ENCODE measurements at regions not wholly inside any gene's neighbourhood (a gene's known extent, or its start where the extent isn't known, plus 50 kb on each side); places are given as distances from the start of the nearest gene placed in this dataset.

GRCh38 chr4:156117743-156118142 lies 164.1 kb upstream of the CTSO start:
- Histone ChIP-seq H3K36me3 (no peaks in the 10 kb centered on the region), H3K9me3 (peaks cover 0 to 4% (median 0%) of the 10 kb centered on the region in 12 donors), H3K27me3 (no peaks in the 10 kb centered on the region), H3K27ac (no peak overlapping the region), H3K4me3 (no peak overlapping the region), H3K4me1 (peaks cover 0 to 4% (median 0%) of the 10 kb centered on the region in 12 donors)
- intact Hi-C loops (cut with DNase I) = no loop called here
- 26 to 44% (median 41%) methylated on average over 1 of the region's 1 CpG for WGBS, 4 donors
- DNase-seq = no peak
- no peak for TF ChIP-seq CTCF (IDR thresholded peaks at IDR 0.05)
- no peak for TF ChIP-seq POLR2A (IDR thresholded peaks at IDR 0.05)
- no peak for ATAC-seq

GRCh38 chr4:156116991-156117390 lies 163.3 kb upstream of the CTSO start:
- intact Hi-C loops (cut with DNase I) = no loop called here
- no peak overlapping the region for H3K4me3 ChIP-seq
- H3K27me3 ChIP-seq = no peaks in the 10 kb centered on the region
- ATAC-seq (no peak), DNase-seq (no peak)
- no peak overlapping the region for H3K27ac ChIP-seq
- no peak for TF ChIP-seq POLR2A (IDR thresholded peaks at IDR 0.05)
- no peak for TF ChIP-seq CTCF (IDR thresholded peaks at IDR 0.05)
- H3K4me1 ChIP-seq = peaks cover 0 to 4% (median 0%) of the 10 kb centered on the region in 12 donors
- H3K9me3 ChIP-seq = no peaks in the 10 kb centered on the region
- no peaks in the 10 kb centered on the region for H3K36me3 ChIP-seq

GRCh38 chr4:156113138-156113765 lies 159.6 kb upstream of the CTSO start:
- peak overlapping the region in 1 of 12 donors; percentile 1 for H3K27ac ChIP-seq
- 54 to 66% (median 62%) methylated on average over 1 of the region's 1 CpG for WGBS, 4 donors
- no peak for DNase-seq
- H3K27me3 ChIP-seq = no peaks in the 10 kb centered on the region
- no peak overlapping the region for H3K4me3 ChIP-seq
- intact Hi-C loops (cut with DNase I) = no loop called here
- H3K4me1 ChIP-seq = peaks cover 0 to 9% (median 0%) of the 10 kb centered on the region in 12 donors
- ATAC-seq = peak in 1 of 4 donors; percentile 32
- H3K9me3 ChIP-seq = no peaks in the 10 kb centered on the region
- peak in 2 of 12 donors; percentile 8 to 12 for TF ChIP-seq CTCF (IDR thresholded peaks at IDR 0.05)
- no peak for TF ChIP-seq POLR2A (IDR thresholded peaks at IDR 0.05)
- H3K36me3 ChIP-seq = no peaks in the 10 kb centered on the region

- no peaks in the 10 kb centered on the region for H3K36me3 ChIP-seq
- ATAC-seq = no peak
- H3K9me3 ChIP-seq = no peaks in the 10 kb centered on the region
- no peak overlapping the region for H3K4me3 ChIP-seq
- intact Hi-C loops (cut with DNase I) = no loop called here
- peak overlapping the region in 1 of 12 donors; percentile 17 for H3K27ac ChIP-seq
- TF ChIP-seq POLR2A (IDR thresholded peaks at IDR 0.05) (no peak), CTCF (IDR thresholded peaks at IDR 0.05) (no peak)
- WGBS, 4 donors = 46 to 57% (median 53%) methylated on average over 5 of the region's 5 CpGs
- H3K4me1 ChIP-seq = peaks cover 0 to 9% (median 0%) of the 10 kb centered on the region in 12 donors
- DNase-seq = no peak
- no peaks in the 10 kb centered on the region for H3K27me3 ChIP-seq
Measured at GRCh38 chr4:156111686-156112085, 158.0 kb upstream of the CTSO start.
